CD4-positive, CD25-positive, alpha-beta regulatory T cell (primary cell): ENCODE measurements at regions not wholly inside any gene's neighbourhood (a gene's known extent, or its start where the extent isn't known, plus 50 kb on each side); places are given as distances from the start of the nearest gene placed in this dataset.

Experiments used
- ATAC-seq, 2 donors: fragments of 150-1000 bp; cut with Tn5 transposase; one replicate each; pipeline ENCODE4 v1.10.0; 2021; ENCODE audit warnings: low read depth in 2 of 2, moderate number of reproducible peaks in 2 of 2, moderate library complexity in 1 of 2
- DNase-seq, 3 donors: peaks; one replicate each; pipeline versions ENCODE4 v3.0.0 to v3.0.0-alpha.2; 2012 to 2022; ENCODE audit warnings: mixed read lengths in 1 of 3
- H3K27ac ChIP-seq: one replicate; pipeline ENCODE4 v1.7.0; 2013; ENCODE audit warnings: mild to moderate bottlenecking, low read length; ENCODE audit not compliant: insufficient read depth, poor library complexity, severe bottlenecking
- H3K27me3 ChIP-seq: one replicate; pipeline ENCODE4 v1.7.0; 2013; ENCODE audit warnings: low read length; ENCODE audit not compliant: control insufficient read depth, insufficient read depth
- H3K36me3 ChIP-seq: one replicate; pipeline ENCODE4 v1.7.0; 2013; ENCODE audit warnings: mild to moderate bottlenecking, low read length, moderate library complexity; ENCODE audit not compliant: control insufficient read depth, insufficient read depth
- H3K4me1 ChIP-seq: 2 replicates; pipeline ENCODE4 v1.7.0; 2013; ENCODE audit warnings: mild to moderate bottlenecking, low read length; ENCODE audit not compliant: insufficient read depth, control insufficient read depth, poor library complexity, severe bottlenecking
- H3K4me3 ChIP-seq: one replicate; pipeline ENCODE4 v1.7.0; 2013; ENCODE audit warnings: low read depth, mild to moderate bottlenecking, low read length, moderate library complexity
- H3K9me3 ChIP-seq, 2 experiments: 1 replicate in 1 of 2; 2 replicates in 1 of 2; pipeline ENCODE4 v1.7.0; 2013; ENCODE audit warnings: low read length in 2 of 2, mild to moderate bottlenecking in 1 of 2, moderate library complexity in 1 of 2; ENCODE audit not compliant: control insufficient read depth in 2 of 2
- H3K27ac Mint-ChIP-seq, 3 donors: one replicate each; pipeline ENCODE4 v1.8.0; 2020 to 2022; ENCODE audit warnings: mild to moderate bottlenecking in 3 of 3, mixed read lengths in 3 of 3, moderate library complexity in 2 of 3
- H3K27me3 Mint-ChIP-seq: one replicate; pipeline ENCODE4 v1.8.0; 2022; ENCODE audit warnings: mild to moderate bottlenecking, mixed read lengths
- H3K36me3 Mint-ChIP-seq: one replicate; pipeline ENCODE4 v1.8.0; 2020; ENCODE audit warnings: mixed read lengths
- H3K4me1 Mint-ChIP-seq, 4 donors: one replicate each; pipeline ENCODE4 v1.8.0; 2020 to 2022; ENCODE audit warnings: mixed read lengths in 4 of 4, mild to moderate bottlenecking in 1 of 4
- H3K4me3 Mint-ChIP-seq, 4 donors: one replicate each; pipeline ENCODE4 v1.8.0; 2020 to 2022; ENCODE audit warnings: mild to moderate bottlenecking in 4 of 4, mixed read lengths in 4 of 4, moderate library complexity in 3 of 4
- H3K9me3 Mint-ChIP-seq, 7 donors: one replicate each; pipeline ENCODE4 v1.8.0; 2020 to 2022; ENCODE audit warnings: mixed read lengths in 7 of 7, mild to moderate bottlenecking in 3 of 7, moderate library complexity in 2 of 7

- Mint-ChIP-seq H3K9me3 (peaks cover 0 to 4% (median 2%) of the 10 kb centered on the region in 7 donors), H3K27ac (no peak overlapping the region), H3K4me3 (no peak overlapping the region), H3K36me3 (no peaks in the 10 kb centered on the region), H3K27me3 (peaks cover 5% of the 10 kb centered on the region), H3K4me1 (no peaks in the 10 kb centered on the region)
- no peaks in the 10 kb centered on the region for H3K27me3 ChIP-seq
- H3K27ac ChIP-seq: no peak overlapping the region
- ATAC-seq: no peak
- H3K4me3 ChIP-seq: no peak overlapping the region
- H3K9me3 ChIP-seq: no peaks in the 10 kb centered on the region
- no peaks in the 10 kb centered on the region for H3K4me1 ChIP-seq
- no peak for DNase-seq
- no peaks in the 10 kb centered on the region for H3K36me3 ChIP-seq
Observed at GRCh38 chr2:180621941-180622918, 358.2 kb upstream of the UBE2E3 start.

GRCh38 chr2:180621366-180621765, 359.0 kb upstream of the UBE2E3 start:
- ATAC-seq: no peak
- Mint-ChIP-seq H3K27me3 (peaks cover 5% of the 10 kb centered on the region), H3K9me3 (peaks cover 0 to 9% (median 2%) of the 10 kb centered on the region in 7 donors), H3K4me1 (no peaks in the 10 kb centered on the region), H3K36me3 (no peaks in the 10 kb centered on the region), H3K4me3 (no peak overlapping the region), H3K27ac (no peak overlapping the region)
- H3K27ac ChIP-seq: no peak overlapping the region
- no peaks in the 10 kb centered on the region for H3K27me3 ChIP-seq
- no peak for DNase-seq
- no peaks in the 10 kb centered on the region for H3K36me3 ChIP-seq
- no peak overlapping the region for H3K4me3 ChIP-seq
- no peaks in the 10 kb centered on the region for H3K9me3 ChIP-seq
- H3K4me1 ChIP-seq: no peaks in the 10 kb centered on the region

GRCh38 chr2:180618570-180618969, 361.8 kb upstream of the UBE2E3 start:
- H3K27ac ChIP-seq: no peak overlapping the region
- DNase-seq (no peak), ATAC-seq (no peak)
- H3K27me3 ChIP-seq: no peaks in the 10 kb centered on the region
- H3K36me3 ChIP-seq: no peaks in the 10 kb centered on the region
- Mint-ChIP-seq H3K9me3 (peaks cover 0 to 9% (median 2%) of the 10 kb centered on the region in 7 donors), H3K4me3 (no peak overlapping the region), H3K27ac (no peak overlapping the region), H3K36me3 (no peaks in the 10 kb centered on the region), H3K4me1 (no peaks in the 10 kb centered on the region), H3K27me3 (no peaks in the 10 kb centered on the region)
- H3K4me1 ChIP-seq: no peaks in the 10 kb centered on the region
- no peaks in the 10 kb centered on the region for H3K9me3 ChIP-seq
- no peak overlapping the region for H3K4me3 ChIP-seq

- Histone ChIP-seq H3K27me3 (no peaks in the 10 kb centered on the region), H3K27ac (no peak overlapping the region), H3K4me3 (no peak overlapping the region), H3K9me3 (no peaks in the 10 kb centered on the region), H3K4me1 (no peaks in the 10 kb centered on the region), H3K36me3 (no peaks in the 10 kb centered on the region)
- Mint-ChIP-seq H3K27me3 (no peaks in the 10 kb centered on the region), H3K4me3 (no peak overlapping the region), H3K27ac (no peak overlapping the region), H3K4me1 (no peaks in the 10 kb centered on the region), H3K9me3 (peaks cover 0 to 9% (median 0%) of the 10 kb centered on the region in 7 donors), H3K36me3 (no peaks in the 10 kb centered on the region)
- ATAC-seq (no peak), DNase-seq (no peak)
Observed at GRCh38 chr2:180614776-180615175, 365.6 kb upstream of the UBE2E3 start.

GRCh38 chr2:180609626-180610340, 370.6 kb upstream of the UBE2E3 start:
- ATAC-seq (no peak), DNase-seq (no peak)
- Mint-ChIP-seq H3K9me3 (peaks cover 0 to 4% (median 0%) of the 10 kb centered on the region in 7 donors), H3K36me3 (no peaks in the 10 kb centered on the region), H3K4me3 (no peak overlapping the region), H3K27me3 (no peaks in the 10 kb centered on the region), H3K27ac (no peak overlapping the region), H3K4me1 (no peaks in the 10 kb centered on the region)
- Histone ChIP-seq H3K4me3 (no peak overlapping the region), H3K36me3 (no peaks in the 10 kb centered on the region), H3K9me3 (no peaks in the 10 kb centered on the region), H3K27me3 (no peaks in the 10 kb centered on the region), H3K4me1 (no peaks in the 10 kb centered on the region), H3K27ac (no peak overlapping the region)

GRCh38 chr2:180607514-180608049, 372.8 kb upstream of the UBE2E3 start:
- no peaks in the 10 kb centered on the region for H3K4me1 Mint-ChIP-seq
- Histone ChIP-seq H3K27me3 (no peaks in the 10 kb centered on the region), H3K4me3 (no peak overlapping the region), H3K9me3 (no peaks in the 10 kb centered on the region), H3K4me1 (no peaks in the 10 kb centered on the region), H3K27ac (no peak overlapping the region), H3K36me3 (no peaks in the 10 kb centered on the region)
- DNase-seq (no peak), ATAC-seq (no peak)
- H3K9me3 Mint-ChIP-seq: peaks cover 0 to 1% (median 0%) of the 10 kb centered on the region in 7 donors
- no peak overlapping the region for H3K4me3 Mint-ChIP-seq
- H3K36me3 Mint-ChIP-seq: no peaks in the 10 kb centered on the region
- no peak overlapping the region for H3K27ac Mint-ChIP-seq
- H3K27me3 Mint-ChIP-seq: no peaks in the 10 kb centered on the region

- H3K4me3 ChIP-seq: no peak overlapping the region
- Mint-ChIP-seq H3K4me3 (no peak overlapping the region), H3K27me3 (no peaks in the 10 kb centered on the region), H3K27ac (no peak overlapping the region), H3K36me3 (no peaks in the 10 kb centered on the region), H3K9me3 (peaks cover 0 to 4% (median 0%) of the 10 kb centered on the region in 7 donors), H3K4me1 (no peaks in the 10 kb centered on the region)
- DNase-seq (peak in 1 of 3 donors; percentile 27), ATAC-seq (no peak)
- H3K4me1 ChIP-seq: no peaks in the 10 kb centered on the region
- no peaks in the 10 kb centered on the region for H3K9me3 ChIP-seq
- H3K27ac ChIP-seq: no peak overlapping the region
- no peaks in the 10 kb centered on the region for H3K27me3 ChIP-seq
- no peaks in the 10 kb centered on the region for H3K36me3 ChIP-seq
Observed at GRCh38 chr2:180604077-180604476, 376.3 kb upstream of the UBE2E3 start.
